SH-SY5Y (cell line): ENCODE measurements at regions not wholly inside any gene's neighbourhood (a gene's known extent, or its start where the extent isn't known, plus 50 kb on each side); places are given as distances from the start of the nearest gene placed in this dataset.

ENCODE experiments used
- GATA2 ChIP-seq: IDR thresholded peaks from 2 replicates; pipeline ENCODE4 v1.6.1; 2011; ENCODE audit warnings: mild to moderate bottlenecking, low read depth, low read length
- GATA3 ChIP-seq: IDR thresholded peaks from 2 replicates; pipeline ENCODE4 v1.6.1; 2011; ENCODE audit warnings: low read depth, mild to moderate bottlenecking, low read length, moderate library complexity

GRCh38 chr20:60298647-60299046 is 340.4 kb downstream of the CDH26 start:
- no peak for TF ChIP-seq GATA3
- TF ChIP-seq GATA2: no peak
